ENCODE measurements at regions not wholly inside any gene's neighbourhood (a gene's known extent, or its start where the extent isn't known, plus 50 kb on each side); places are given as distances from the start of the nearest gene placed in this dataset.

GRCh38 chr12:60834806-60835205, 1239.0 kb downstream of the SLC16A7 start:
- TF ChIP-seq CTCF (IDR thresholded peaks at IDR 0.05; ENCODE audit: control insufficient read depth, extremely low read depth, insufficient read depth) = no peak
- no peak for DNase-seq (ENCODE audit: low read depth)
- no peak overlapping the region for H3K4me3 ChIP-seq (ENCODE audit: low read depth, low read length)

- no peak for DNase-seq (ENCODE audit: low read depth)
- no peak for TF ChIP-seq CTCF (IDR thresholded peaks at IDR 0.05; ENCODE audit: control insufficient read depth, extremely low read depth, insufficient read depth)
- H3K4me3 ChIP-seq (ENCODE audit: low read depth, low read length) = no peak overlapping the region
Observed at GRCh38 chr12:60836651-60837050, 1240.8 kb downstream of the SLC16A7 start.

GRCh38 chr12:60842181-60842580, 1246.4 kb downstream of the SLC16A7 start:
- no peak for TF ChIP-seq CTCF (IDR thresholded peaks at IDR 0.05; ENCODE audit: control insufficient read depth, extremely low read depth, insufficient read depth)
- DNase-seq (ENCODE audit: low read depth) = no peak
- no peak overlapping the region for H3K4me3 ChIP-seq (ENCODE audit: low read depth, low read length)

- DNase-seq (ENCODE audit: low read depth) = no peak
- no peak for TF ChIP-seq CTCF (IDR thresholded peaks at IDR 0.05; ENCODE audit: control insufficient read depth, extremely low read depth, insufficient read depth)
- no peak overlapping the region for H3K4me3 ChIP-seq (ENCODE audit: low read depth, low read length)
Observed at GRCh38 chr12:60844101-60844500, 1248.3 kb downstream of the SLC16A7 start.

GRCh38 chr12:60844875-60845274, 1249.0 kb downstream of the SLC16A7 start:
- DNase-seq (ENCODE audit: low read depth) = no peak
- H3K4me3 ChIP-seq (ENCODE audit: low read depth, low read length) = no peak overlapping the region
- TF ChIP-seq CTCF (IDR thresholded peaks at IDR 0.05; ENCODE audit: control insufficient read depth, extremely low read depth, insufficient read depth) = no peak

GRCh38 chr12:60845696-60846095, 1249.9 kb downstream of the SLC16A7 start:
- no peak for TF ChIP-seq CTCF (IDR thresholded peaks at IDR 0.05; ENCODE audit: control insufficient read depth, extremely low read depth, insufficient read depth)
- DNase-seq (ENCODE audit: low read depth) = no peak
- H3K4me3 ChIP-seq (ENCODE audit: low read depth, low read length) = no peak overlapping the region

- H3K4me3 ChIP-seq (ENCODE audit: low read depth, low read length) = no peak overlapping the region
- no peak for DNase-seq (ENCODE audit: low read depth)
- TF ChIP-seq CTCF (IDR thresholded peaks at IDR 0.05; ENCODE audit: control insufficient read depth, extremely low read depth, insufficient read depth) = no peak
Observed at GRCh38 chr12:60847281-60847680, 1251.5 kb downstream of the SLC16A7 start.
